ENCODE measurements at regions not wholly inside any gene's neighbourhood (a gene's known extent, or its start where the extent isn't known, plus 50 kb on each side); places are given as distances from the start of the nearest gene placed in this dataset.

DNA sequence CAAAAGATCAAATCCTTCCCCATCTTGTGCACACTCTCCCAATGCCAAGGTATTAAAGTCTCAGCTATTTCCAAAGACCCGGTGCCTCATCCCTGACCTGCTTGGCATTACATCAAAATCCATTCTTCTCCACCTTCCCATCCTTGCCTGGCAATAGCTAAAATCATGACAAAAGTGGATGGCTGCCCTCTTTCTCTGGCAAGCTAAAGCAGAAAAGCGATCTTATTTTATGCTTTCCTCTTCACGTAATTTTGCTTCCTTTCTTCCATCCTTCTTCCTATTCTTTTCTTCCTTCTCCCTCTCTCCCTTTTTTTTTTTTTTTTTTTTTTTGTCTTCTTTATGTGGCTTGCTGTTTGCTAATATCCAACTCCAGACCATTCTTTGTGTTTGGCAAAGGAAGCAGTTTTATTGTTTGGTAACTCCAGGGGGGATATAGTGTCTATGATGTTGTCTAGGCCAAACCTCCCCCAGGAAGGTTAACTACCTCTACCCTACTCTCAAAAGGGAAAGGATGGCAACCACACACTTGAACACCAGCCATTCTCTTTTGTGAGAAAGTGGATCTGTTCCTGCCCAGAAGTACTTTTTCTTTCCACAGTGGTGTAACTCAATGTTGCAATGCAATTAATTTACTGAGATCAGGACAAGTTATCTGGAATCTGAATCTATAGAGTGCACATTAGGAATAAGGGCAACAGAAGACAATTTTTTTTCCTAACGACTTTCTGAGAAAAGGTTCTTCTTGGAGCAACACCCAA is 120.9 kb upstream of the TMEM161B start:
- no peak for TF ChIP-seq POLR2A (IDR thresholded peaks at IDR 0.05)
- TF ChIP-seq, protein P1, sequence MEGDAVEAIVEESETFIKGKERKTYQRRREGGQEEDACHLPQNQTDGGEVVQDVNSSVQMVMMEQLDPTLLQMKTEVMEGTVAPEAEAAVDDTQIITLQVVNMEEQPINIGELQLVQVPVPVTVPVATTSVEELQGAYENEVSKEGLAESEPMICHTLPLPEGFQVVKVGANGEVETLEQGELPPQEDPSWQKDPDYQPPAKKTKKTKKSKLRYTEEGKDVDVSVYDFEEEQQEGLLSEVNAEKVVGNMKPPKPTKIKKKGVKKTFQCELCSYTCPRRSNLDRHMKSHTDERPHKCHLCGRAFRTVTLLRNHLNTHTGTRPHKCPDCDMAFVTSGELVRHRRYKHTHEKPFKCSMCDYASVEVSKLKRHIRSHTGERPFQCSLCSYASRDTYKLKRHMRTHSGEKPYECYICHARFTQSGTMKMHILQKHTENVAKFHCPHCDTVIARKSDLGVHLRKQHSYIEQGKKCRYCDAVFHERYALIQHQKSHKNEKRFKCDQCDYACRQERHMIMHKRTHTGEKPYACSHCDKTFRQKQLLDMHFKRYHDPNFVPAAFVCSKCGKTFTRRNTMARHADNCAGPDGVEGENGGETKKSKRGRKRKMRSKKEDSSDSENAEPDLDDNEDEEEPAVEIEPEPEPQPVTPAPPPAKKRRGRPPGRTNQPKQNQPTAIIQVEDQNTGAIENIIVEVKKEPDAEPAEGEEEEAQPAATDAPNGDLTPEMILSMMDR (IDR thresholded peaks at IDR 0.05) = no peak
- H3K4me3 ChIP-seq = no peak overlapping the region
- ATAC-seq (no peak), DNase-seq (no peak)
- intact Hi-C loops (cut with DNase I) = no loop called here
- no peaks in the 10 kb centered on the region for H3K27me3 ChIP-seq
- no peaks in the 10 kb centered on the region for H3K9me3 ChIP-seq
- H3K36me3 ChIP-seq = no peaks in the 10 kb centered on the region
- 71% methylated on average over 4 of the region's 4 CpGs for WGBS (ENCODE audit: insufficient coverage, low coverage, low lambda C conversion rate, missing lambda C conversion rate)
- H3K27ac ChIP-seq = no peak overlapping the region
- H3K4me1 ChIP-seq = no peaks in the 10 kb centered on the region

DNA sequence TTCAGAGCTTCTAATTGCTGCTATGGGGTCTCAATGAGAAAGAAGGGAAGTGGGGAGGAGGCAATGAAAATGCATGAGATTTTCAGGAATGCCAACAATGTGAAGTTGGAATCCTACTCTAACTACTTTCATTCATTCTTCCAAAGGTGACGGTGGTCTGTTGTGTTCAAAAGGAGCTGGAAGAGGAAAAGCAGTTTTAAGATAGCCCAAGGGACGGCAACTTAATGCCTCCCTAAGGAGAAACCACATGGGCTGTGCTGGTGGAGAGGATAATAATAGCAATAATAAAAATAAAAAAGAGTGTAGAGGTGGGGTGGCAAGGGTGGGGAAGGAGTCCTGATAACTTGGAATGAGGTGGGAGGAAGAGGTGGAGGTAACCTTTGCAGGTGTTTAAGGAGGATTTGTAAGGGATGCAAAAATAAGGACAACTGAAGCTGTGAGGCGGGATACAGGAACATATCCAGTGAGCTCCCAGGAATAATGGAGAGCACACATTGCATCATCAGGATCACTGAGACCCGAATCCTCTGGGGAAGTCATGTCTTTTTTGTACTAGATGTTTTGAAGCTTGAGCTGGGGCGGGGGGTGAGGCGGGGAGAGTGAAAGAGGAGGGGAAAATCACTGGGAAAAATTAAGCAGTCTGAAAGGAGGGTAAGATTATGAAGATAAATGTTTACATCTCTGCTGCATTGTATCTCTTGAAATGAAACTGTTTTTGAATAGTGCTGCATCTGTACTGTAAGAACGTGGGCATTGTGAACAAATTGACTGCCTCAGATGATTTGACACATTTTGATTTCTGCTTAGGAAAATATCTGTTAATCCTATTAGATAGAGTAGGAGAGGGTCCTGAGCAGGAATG is 120.1 kb upstream of the TMEM161B start:
- Histone ChIP-seq H3K27ac (no peak overlapping the region), H3K36me3 (no peaks in the 10 kb centered on the region), H3K27me3 (no peaks in the 10 kb centered on the region), H3K4me3 (no peak overlapping the region), H3K4me1 (no peaks in the 10 kb centered on the region), H3K9me3 (no peaks in the 10 kb centered on the region)
- intact Hi-C loops (cut with DNase I) = no loop called here
- TF ChIP-seq, protein P1 (IDR thresholded peaks at IDR 0.05) = no peak
- no peak for TF ChIP-seq POLR2A (IDR thresholded peaks at IDR 0.05)
- no peak for DNase-seq
- 79% methylated on average over 7 of the region's 7 CpGs for WGBS (ENCODE audit: insufficient coverage, low coverage, low lambda C conversion rate, missing lambda C conversion rate)
- no peak for ATAC-seq

DNA sequence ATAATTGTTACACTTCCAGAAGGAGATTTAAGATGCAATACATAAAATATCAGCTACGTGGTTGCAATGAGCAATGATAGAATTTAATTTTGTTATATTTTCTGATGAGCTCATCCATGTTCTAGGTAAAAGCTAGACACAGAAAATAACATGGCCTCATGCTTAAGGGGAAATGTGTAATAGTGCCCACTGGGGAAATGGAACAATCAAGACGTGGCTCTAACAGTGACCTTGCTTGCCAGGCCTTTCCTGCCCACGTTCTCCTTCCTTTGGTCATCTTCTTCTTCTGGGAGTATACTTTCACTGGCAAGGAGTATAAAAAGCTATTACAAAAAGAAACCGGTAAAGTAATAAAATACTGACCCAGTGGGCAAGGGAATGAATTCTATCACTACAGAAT is 116.2 kb upstream of the TMEM161B start:
- no peak for ATAC-seq
- Histone ChIP-seq H3K4me1 (no peaks in the 10 kb centered on the region), H3K4me3 (no peak overlapping the region), H3K27ac (no peak overlapping the region), H3K36me3 (no peaks in the 10 kb centered on the region), H3K9me3 (no peaks in the 10 kb centered on the region), H3K27me3 (no peaks in the 10 kb centered on the region)
- intact Hi-C loops (cut with DNase I) = no loop called here
- no peak for DNase-seq
- no peak for TF ChIP-seq POLR2A (IDR thresholded peaks at IDR 0.05)
- TF ChIP-seq, protein P1 (IDR thresholded peaks at IDR 0.05) = no peak
- WGBS (ENCODE audit: insufficient coverage, low coverage, low lambda C conversion rate, missing lambda C conversion rate) = 52% methylated on average over 3 of the region's 4 CpGs

DNA sequence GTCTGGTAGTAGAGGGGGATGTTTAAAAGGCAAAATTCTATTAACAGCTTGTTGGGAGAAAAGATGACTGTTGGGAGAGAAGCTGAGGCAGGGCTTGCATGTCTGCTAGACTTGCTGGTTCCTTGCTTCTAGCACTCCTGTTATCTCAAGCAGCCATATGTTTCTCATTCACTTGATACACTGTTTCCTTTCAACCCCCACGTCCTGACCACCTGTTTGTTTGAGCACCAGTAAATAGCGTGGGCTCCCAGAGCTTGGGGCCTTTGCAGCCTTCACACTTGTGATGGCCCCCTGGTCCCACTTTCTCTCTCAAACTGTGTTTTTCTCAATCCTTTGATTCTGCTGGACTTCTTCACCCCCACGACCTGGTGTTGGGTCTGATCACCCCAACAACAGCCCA is 111.7 kb upstream of the TMEM161B start:
- Histone ChIP-seq H3K4me3 (no peak overlapping the region), H3K4me1 (peaks cover 0 to 5% (median 0%) of the 10 kb centered on the region in 4 donors), H3K27ac (no peak overlapping the region), H3K36me3 (no peaks in the 10 kb centered on the region), H3K9me3 (no peaks in the 10 kb centered on the region), H3K27me3 (no peaks in the 10 kb centered on the region)
- WGBS (ENCODE audit: insufficient coverage, low coverage, low lambda C conversion rate, missing lambda C conversion rate) = 38% methylated on average over 1 of the region's 3 CpGs
- TF ChIP-seq, protein P1 (IDR thresholded peaks at IDR 0.05) = no peak
- TF ChIP-seq POLR2A (IDR thresholded peaks at IDR 0.05) = no peak
- intact Hi-C loops (cut with DNase I) = no loop called here
- no peak for ATAC-seq
- DNase-seq = no peak
